ENCODE measurements at regions not wholly inside any gene's neighbourhood (a gene's known extent, or its start where the extent isn't known, plus 50 kb on each side); places are given as distances from the start of the nearest gene placed in this dataset.
"Not testable (repeated sequence)": the region's sequence is repeated elsewhere in the genome, so short reads cannot be mapped to it uniquely, and the experiment has no call there.

DNA sequence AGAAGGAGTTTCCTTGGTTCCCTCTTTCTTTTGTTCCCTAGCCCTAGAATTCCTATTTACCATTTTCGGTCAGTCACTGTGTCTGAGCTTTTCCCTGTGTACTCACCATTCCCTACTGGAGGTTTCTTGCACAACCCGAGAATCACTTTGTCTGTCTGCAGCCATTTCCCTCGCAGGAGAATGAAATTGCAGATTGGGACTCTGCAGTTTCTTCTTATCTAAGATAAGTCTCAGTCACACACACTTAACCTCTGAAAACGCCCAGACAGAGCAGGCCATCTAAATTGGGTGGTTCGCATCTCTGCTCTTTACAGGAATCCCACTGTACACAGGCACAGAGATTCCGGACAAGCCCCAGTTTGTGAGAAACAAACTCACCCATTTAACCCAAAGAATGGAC is 58.6 kb upstream of the CNTNAP2 start:
- no peak for DNase-seq (ENCODE audit: low read depth in 2 of 2)

DNA sequence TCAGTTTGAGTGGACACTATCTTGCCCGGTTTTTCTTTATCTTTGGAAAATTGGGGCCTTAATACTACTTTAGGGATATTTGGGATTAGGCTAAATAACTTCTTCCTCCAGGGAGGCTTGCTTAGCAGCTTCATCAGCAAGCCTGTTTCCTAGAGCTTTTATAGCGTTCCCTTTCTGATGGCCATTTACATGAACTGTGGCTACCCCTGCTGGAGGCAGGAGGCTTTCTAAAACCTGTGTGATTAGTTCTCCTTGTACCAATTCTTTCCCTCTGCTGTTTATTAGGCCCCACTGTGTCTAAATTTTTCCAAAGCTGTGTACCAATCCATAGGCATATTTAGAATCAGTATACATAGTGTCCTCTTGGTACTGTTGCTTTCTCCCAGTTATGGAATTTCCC is 61.7 kb upstream of the CNTNAP2 start:
- no peak for DNase-seq (ENCODE audit: low read depth in 2 of 2)

DNA sequence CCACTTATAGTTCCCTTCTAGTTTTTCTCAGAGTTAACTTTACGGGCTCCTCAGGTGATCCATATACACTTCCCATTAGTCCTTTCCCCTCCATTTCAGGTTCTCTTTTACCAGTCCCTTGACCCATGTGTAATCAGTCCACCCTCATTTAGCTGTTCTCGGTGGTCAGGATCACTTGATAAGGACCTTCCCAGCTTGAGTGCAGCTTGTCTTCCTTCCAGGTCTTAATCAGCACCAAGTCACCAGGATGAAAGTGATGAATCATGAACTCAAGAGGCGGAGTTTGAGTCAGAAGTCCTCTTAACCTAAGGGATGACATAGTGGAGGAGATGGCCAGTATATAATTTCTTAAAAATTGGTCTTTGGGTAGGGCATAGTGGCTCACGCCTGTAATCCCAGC is 63.1 kb upstream of the CNTNAP2 start:
- no peak for DNase-seq (ENCODE audit: low read depth in 2 of 2)

DNA sequence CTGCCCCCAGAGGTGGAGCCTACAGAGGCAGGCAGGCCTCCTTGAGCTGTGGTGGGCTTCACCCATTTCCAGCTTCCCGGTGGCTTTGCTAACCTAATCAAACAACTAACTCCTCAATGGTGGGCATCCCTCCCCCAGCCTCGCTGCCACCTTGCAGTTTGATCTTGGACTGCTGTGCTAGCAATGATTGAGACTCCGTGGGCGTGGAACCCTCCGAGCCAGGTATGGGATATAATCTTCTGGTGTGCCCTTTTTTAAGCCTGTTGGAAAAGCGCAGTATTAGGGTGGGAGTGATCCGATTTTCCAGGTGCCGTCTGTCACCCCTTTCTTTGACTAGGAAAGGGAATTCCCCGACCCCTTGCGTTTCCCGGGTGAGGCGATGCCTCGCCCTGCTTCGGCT is 73.3 kb upstream of the CNTNAP2 start:
- not testable (repeated sequence) for DNase-seq (ENCODE audit: low read depth in 2 of 2)

DNA sequence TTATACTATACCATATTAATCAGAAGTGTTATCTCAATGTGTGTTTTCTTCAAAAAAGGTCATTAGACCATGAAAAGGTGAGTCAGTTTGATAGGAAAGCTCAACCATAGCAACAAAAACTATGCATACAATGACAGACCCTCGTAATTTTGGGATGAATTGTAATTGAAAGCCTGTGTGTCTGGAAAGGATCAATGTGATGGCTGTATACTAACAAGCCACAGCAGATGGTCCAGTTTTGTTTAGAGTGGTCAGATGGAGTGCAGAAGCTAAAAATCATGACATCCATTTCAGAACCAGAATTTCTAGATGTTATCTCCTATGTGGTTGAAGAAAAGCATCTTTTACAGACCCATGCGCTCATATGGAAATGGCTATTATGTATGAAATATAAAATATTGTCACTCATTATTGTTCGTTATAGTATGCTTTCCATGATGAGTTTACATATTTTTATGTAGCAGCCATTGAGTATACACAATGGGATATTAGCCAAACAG is 88.3 kb upstream of the CNTNAP2 start:
- no peak for DNase-seq (ENCODE audit: low read depth in 2 of 2)

DNA sequence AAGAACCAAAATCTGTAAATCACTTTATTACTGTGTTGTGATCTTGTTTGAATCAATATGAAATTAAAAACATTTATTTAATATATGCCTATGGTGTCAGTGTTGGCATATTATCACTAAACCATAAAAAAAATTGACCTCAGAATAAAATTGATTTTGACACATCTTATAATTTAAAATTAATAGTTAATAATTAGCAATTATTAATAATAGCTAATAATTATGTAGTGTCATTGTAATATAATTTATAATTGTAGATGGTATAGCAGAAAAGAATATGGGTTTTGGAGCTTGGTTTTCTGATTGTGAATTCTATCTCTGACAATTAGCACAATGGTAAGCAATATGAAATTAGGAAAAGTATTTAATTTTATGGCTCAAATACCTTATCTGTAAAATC is 89.4 kb upstream of the CNTNAP2 start:
- no peak for DNase-seq (ENCODE audit: low read depth in 2 of 2)

DNA sequence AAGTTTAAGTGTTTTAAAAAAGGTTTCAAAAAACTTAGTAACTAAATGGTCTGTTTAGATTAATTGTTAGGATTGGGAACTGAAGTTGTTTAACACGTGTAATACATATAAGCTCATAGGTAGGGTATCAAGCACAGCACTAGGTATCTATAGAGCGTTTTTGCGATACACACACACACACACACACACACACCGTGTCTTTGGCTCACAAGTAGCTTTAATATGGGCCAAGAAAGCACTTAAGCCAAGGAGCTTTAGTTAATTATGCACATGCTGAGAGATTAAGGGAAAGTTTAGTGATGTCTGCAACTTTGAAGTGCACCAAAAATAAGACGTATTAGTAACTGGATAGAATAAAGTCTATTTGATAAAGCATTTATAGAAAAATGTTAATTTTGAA is 93.8 kb upstream of the CNTNAP2 start:
- no peak for DNase-seq (ENCODE audit: low read depth in 2 of 2)

DNA sequence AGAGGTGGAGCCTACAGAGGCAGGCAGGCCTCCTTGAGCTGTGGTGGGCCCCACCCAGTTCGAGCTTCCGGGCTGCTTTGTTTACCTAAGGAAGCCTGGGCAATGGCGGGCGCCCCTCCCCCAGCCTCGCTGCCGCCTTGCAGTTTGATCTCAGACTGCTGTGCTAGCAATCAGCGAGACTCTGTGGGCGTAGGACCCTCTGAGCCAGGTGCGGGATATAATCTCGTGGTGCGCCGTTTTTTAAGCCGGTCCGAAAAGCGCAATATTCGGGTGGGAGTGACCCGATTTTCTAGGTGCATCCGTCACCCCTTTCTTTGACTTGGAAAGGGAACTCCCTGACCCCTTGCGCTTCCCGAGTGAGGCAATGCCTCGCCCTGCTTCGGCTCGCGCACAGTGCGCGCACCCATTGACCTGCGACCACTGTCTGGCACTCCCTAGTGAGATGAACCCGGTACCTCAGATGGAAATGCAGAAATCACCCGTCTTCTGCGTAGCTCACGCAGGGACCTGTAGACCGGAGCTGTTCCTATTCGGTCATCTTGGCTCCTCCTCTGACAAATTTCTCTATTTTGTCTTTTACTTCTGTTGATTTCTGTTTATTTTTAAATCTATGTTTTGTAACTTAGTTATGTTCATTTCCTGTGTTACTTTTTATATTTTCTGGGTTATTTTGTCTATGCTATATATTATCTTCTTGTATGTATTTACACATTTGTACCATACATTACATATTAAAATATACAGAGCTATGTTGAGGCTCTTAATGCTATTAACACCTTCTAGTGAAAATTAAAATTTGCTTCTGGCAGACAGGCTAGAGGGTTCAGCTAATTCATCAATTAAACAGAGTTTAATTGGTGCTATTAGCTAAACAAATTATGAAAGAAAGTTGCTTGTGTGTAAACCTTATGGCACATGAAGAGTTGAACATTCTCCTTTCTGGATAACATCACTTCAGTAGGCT is 97.3 kb upstream of the CNTNAP2 start:
- DNase-seq (ENCODE audit: low read depth in 2 of 2) = not testable (repeated sequence)

DNA sequence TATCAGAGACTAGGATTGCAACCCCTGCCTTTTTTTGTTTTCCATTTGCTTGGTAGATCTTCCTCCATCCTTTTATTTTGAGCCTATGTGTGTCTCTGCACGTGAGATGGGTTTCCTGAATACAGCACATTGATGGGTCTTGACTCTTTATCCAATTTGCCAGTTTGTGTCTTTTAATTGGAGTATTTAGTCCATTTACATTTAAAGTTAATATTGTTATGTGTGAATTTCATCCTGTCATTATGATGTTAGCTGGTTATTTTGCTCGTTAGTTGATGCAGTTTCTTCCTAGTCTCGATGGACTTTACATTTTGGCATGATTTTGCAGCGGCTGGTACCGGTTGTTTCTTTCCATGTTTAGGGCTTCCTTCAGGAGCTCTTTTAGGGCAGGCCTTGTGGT is 99.2 kb upstream of the CNTNAP2 start:
- not testable (repeated sequence) for DNase-seq (ENCODE audit: low read depth in 2 of 2)

DNA sequence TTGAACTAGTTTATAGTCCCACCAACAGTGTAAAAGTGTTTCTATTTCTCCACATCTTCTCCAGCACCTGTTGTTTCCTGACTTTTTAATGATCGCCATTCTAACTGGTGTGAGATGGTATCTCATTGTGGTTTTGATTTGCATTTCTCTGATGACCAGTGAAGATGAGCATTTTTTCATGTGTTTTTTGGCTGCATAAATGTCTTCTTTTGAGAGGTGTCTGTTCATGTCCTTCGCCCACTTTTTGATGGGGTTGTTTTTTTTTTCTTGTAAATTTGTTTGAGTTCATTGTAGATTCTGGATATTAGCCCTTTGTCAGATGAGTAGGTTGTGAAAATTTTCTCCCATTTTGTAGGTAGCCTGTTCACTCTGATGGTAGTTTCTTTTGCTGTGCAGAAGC is 102.4 kb upstream of the CNTNAP2 start:
- DNase-seq (ENCODE audit: low read depth in 2 of 2) = not testable (repeated sequence)

DNA sequence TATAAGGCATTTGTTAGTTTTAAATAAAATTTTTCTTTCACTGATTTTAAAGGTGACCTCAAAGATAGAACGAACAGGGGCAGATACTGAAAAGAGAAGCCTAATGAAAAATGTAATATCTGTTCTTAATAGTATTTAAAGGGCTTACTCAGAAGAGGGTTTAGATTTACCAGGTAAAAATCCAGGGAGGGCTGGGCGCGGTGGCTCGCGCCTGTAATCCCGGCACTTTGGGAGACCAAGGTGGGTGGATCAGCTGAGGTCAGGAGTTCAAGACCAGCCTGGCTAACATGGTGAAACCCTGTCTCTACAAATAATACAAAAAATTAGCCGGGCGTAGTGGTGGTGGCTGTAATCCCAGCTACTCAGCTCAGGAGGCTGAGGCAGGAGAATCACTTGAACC is 108.3 kb upstream of the CNTNAP2 start:
- DNase-seq (ENCODE audit: low read depth in 2 of 2) = no peak

DNA sequence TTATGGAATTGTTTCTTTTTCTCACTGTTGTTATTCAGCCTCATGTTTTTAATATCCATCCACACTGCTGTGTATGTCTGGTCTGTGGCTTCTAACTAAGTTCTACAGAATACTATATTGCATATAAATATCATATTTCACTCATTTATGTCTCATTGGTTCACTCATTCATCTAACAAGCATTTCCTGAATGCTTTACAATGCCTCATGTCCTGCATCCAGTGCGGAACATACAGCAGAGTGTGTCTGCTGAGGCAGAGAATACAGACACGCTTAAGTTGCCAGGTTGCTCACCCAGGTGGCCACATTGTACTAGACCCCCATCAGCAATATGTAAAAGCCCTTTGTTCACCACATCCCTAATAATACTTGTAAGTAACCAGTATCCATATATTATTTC is 111.8 kb upstream of the CNTNAP2 start:
- DNase-seq (ENCODE audit: low read depth in 2 of 2) = no peak

DNA sequence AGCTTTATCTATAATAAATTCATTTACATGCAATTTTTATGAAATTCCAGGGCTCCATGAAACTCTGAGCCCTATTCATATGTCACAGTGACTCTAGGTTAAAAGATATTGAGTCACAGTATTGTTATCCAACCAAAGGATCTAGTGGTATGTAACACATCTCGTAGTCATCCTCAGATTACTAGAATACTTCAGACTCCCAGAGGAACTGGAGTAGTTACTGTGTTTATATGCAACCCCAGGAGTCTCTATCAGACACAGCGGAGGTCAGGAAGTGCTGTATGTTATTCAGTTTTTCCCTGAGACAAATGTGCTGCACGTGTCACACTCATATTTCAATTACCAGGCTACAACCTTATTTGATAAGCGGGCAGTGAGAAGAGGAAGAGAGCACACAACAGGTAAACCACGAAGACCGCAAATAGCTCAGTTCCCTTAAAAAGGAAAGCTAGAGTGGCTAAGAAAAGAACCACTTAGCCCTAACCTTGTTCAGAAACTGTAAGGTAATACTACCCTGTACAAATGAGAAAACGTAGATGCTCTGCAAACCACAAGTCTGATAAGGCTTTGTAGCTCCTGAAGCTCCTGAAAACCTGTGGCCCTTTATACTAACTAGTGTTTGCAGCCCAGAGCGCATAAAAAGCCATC is 114.0 kb upstream of the CNTNAP2 start:
- DNase-seq (ENCODE audit: low read depth in 2 of 2) = no peak

DNA sequence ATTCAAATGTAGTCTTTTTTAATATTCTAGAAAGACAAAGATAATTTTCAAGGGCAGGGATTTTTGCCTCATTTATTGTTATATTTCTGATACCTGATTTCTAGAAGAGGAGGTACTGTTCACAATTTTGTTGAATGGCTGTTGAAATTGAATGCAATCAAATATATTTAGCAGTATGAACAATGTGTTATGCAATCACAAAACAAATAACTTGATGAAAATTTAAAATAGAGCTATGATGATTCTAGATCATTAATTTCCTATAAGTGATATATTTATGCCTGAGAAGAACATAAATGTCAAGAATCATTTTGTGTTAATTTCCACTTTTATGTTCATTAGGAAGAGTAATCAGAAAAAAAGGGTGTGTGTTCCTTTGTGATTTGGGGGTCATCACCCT is 114.6 kb upstream of the CNTNAP2 start:
- no peak for DNase-seq (ENCODE audit: low read depth in 2 of 2)

DNA sequence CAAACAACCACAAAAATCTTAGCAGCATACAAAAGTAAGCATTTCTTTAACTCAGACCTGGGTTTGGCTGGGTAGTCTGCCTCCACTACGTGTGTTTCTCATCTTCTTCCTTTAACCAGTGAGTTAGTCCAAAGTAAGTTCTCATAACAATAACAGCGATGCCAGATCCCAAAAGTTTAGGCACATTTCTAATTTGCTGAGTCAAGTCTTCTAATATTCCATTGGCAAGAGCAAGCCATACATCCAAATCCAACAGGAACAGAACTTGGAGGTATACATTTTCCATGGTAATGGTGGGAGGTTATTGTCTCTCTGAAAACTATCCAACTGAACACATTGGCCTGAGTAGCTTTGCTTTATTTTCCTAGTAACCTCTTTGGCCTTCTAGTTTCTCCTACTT is 115.7 kb upstream of the CNTNAP2 start:
- DNase-seq (ENCODE audit: low read depth in 2 of 2) = no peak

DNA sequence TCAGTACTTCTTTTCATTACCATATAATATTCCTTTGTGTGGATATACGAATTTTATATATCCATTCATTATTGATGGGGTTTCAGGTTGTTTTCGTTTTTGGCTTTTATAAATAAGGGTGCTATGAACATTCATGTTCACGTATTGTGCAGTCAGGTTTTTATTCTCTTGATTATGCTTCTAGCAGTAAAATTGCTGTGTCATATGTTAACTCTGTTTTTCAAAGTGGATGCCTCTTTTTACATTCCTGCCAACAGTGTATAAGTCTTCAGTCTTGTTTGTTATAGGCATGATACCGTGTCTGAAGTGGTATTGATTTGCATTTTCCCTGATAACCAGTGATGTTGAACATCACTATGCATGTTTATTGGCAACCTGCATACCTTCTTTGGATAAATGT is 127.1 kb upstream of the CNTNAP2 start:
- no peak for DNase-seq (ENCODE audit: low read depth in 2 of 2)

DNA sequence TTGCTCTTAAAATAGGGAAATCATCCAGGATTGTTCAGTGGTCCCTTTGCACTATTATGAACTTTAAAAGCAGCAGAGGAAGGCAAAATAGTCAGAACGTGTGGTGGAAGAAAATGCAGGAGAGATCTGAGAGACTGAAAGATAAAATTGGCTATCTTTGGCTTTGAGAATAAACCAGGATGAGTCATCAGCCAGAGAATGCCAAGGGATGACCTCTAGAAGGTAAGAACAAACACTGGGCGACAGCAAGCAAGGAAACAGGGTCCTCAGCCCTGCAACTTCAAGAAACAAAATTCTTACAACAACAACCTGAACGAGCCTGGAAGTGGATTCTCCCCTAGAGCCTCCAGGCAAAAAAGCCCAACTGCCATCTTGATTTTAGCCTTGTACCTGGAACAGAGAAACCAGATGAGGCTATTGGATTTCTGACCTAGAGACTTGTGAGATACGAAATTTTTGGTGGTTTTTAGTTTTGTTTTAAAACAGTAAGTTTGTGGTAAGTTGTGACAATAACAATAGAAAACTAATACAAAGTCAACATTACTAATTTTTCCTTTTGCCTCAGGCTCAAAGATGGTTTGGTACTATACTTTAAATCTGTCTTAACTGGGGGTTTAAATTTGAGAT is 130.2 kb upstream of the CNTNAP2 start:
- no peak for DNase-seq (ENCODE audit: low read depth in 2 of 2)

DNA sequence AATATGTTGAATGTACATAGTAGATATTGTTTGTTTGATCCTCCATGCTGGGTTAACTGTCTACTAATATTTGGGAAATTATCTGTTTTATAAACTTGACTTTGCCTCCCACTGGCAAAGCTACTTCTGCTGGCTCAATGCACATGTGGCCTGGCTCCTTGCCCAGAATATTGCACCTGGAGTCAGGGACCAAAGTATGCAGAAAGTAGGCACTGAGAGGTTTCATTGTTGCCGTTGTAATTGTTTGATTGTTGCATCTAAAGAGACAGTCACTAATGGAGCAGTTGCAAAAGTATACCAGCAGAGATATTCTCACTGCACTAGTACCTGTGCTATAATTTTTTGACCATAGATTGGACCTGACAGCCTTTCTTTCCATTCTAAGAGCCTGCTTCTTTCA is 137.8 kb upstream of the CNTNAP2 start:
- DNase-seq (ENCODE audit: low read depth in 2 of 2) = no peak

DNA sequence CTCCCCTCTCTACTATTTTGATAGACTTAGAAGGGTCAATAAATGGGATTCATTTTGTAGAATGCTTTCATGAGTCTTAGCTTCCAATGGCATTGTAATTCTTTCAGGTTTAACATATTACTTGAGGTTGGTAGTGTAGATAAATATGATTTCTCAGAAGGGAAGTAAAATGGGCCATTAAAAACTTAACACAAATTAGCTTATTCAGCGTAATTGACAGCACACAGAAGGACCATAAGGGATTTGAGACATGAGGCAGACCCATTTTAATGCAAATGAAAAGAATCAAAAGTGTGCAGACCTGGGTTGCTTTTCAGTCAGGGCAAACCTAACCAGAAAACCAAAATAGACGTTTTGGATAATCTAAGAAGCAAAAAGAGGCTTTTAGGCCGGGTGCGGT is 156.6 kb upstream of the CNTNAP2 start:
- no peak for DNase-seq (ENCODE audit: low read depth in 2 of 2)

DNA sequence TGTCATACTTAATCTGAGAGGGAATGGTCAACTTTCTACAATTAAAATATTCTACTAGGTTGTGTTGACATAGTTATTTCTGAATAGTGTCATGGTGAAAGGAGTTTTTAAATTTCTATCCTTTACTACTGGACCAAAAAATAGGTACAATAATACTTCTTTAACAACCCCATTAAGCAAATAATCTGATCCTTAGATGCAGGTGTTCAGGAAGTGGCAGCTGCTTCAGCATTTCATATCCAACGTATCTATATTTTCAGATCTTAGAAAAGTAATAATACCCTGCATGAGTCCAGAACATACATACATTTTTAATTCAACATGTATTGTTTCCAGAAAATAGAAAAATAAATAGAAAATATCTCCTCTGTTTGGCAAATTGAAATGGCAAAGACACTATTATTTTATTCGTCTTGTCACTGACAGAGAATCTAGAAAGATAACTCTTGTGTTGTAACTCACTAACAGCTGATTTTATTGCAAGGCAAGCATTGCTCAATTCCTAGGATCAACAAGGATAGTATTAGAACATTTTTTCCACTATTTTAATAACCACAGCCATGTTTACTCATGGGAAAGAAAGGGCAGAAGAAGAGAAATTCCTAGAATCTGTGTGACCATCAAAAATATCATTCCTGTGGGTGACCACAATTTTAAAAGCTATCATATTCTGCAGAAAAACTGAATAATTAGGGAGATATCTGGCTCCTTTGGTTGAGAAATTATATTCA is 159.3 kb upstream of the CNTNAP2 start:
- no peak for DNase-seq (ENCODE audit: low read depth in 2 of 2)

DNA sequence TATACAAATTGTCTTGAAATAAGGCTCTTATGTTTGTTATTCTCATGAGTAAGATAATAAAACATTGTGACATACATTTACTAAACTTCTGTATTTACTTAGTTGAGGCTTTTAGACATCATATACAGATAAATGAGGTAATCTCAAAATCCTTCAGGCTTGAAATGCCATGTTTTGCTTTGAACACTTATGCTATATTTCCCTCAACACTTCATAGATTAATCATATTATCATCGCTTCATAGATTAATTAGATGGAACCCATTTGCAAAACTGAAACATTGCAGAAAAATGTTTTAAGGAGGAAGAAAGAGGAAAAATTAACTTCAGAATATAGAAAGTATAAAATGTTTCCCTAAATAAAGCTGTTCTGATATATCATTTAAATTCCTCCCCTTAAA is 165.0 kb upstream of the CNTNAP2 start:
- DNase-seq (ENCODE audit: low read depth in 2 of 2) = no peak

DNA sequence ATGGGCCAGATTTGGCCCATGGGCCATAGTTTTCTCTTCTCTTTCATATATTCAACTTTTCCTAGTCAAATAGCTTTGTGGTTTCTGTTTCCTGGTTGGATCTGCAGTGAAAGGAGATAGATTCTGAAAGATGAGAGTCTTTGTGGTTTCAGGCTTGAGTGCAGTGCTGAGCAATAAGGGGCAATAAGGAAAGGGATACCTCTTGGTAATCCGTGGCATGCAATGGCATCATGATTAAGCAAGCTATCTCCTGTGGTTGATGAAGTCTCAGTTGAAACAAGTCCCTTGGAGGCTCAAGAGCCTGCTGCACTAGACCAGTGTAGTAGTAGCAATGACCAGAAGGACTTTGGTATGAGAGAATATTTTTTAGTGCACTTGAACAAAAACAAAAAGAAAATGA is 187.7 kb upstream of the CNTNAP2 start:
- DNase-seq (ENCODE audit: low read depth in 2 of 2) = no peak

Measured in stimulated activated CD4-positive, alpha-beta T cell treated with anti-CD3 and anti-CD28 coated beads, Interleukin-1b, Interleukin-23, amount 100 ng/mL, for 4 hours (primary cell).